B cell (primary cell): ENCODE measurements at regions not wholly inside any gene's neighbourhood (a gene's known extent, or its start where the extent isn't known, plus 50 kb on each side); places are given as distances from the start of the nearest gene placed in this dataset.
A peak's percentile ranks its signal among the peaks of the same experiment; 100 is the strongest.

Source experiments
- ATAC-seq: fragments of 200-7000 bp; cut with Tn5 transposase; one replicate; pipeline ENCODE4 v1.10.0; 2021; ENCODE audit warnings: low read depth, mild to moderate bottlenecking, moderate number of reproducible peaks, moderate library complexity
- CTCF ChIA-PET: fragments of 350-600 bp; sonication (Branson Sonifier 250); formaldehyde crosslinking; loops from one replicate; lab custom pipeline; 2021; ENCODE audit warnings: antibody characterized with exemption, inconsistent platforms; lab: Charles Lee
- POLR2A ChIA-PET: fragments of 350-600 bp; sonication (Branson Sonifier 250); formaldehyde crosslinking; loops from one replicate; lab custom pipeline; 2021; ENCODE audit warnings: antibody characterized with exemption; lab: Charles Lee
- DNase-seq: peaks from one replicate; pipeline ENCODE4 v3.0.0; 2013
- H2AFZ ChIP-seq: 2 replicates; pipeline ENCODE4 v1.6.1; 2012; ENCODE audit warnings: mild to moderate bottlenecking, low read depth, low read length; ENCODE audit not compliant: insufficient read depth, poor library complexity, severe bottlenecking
- H3K27ac ChIP-seq, 2 donors: 1 replicate in 1 of 2; 2 replicates in 1 of 2; pipeline ENCODE4 v1.5.1; 2012 to 2013; ENCODE audit warnings: low read length in 2 of 2, mild to moderate bottlenecking in 2 of 2, moderate library complexity in 1 of 2
- H3K27me3 ChIP-seq, 4 experiments: fragments of 200-600 bp in 1 of 4; sonication (generic) in 1 of 4; replicated peaks in 1 of 4; 1 replicate in 2 of 4; 2 replicates in 2 of 4; pipeline versions ENCODE4 v1.6.1 to v1.7.0; 2013 to 2016; ENCODE audit warnings: low read length in 3 of 4, mild to moderate bottlenecking in 2 of 4, mixed read lengths in 1 of 4, moderate library complexity in 1 of 4; ENCODE audit not compliant: insufficient read depth in 4 of 4, control insufficient read depth in 3 of 4; ENCODE audit errors: control extremely low read depth in 1 of 4
- H3K36me3 ChIP-seq, 2 experiments: replicated peaks in 1 of 2; 1 replicate in 1 of 2; 2 replicates in 1 of 2; pipeline versions ENCODE4 v1.6.1 to v1.7.1; 2013; ENCODE audit warnings: low read length in 1 of 2; ENCODE audit not compliant: insufficient read depth in 2 of 2, control insufficient read depth in 1 of 2; ENCODE audit errors: control extremely low read depth in 1 of 2, extremely low read depth in 1 of 2
- H3K4me1 ChIP-seq, 2 donors: fragments of 200-600 bp in 1 of 2; sonication (generic) in 1 of 2; 1 replicate in 1 of 2; 2 replicates in 1 of 2; pipeline versions ENCODE4 v1.5.1 to v1.6.1; 2013 to 2017; ENCODE audit warnings: low read length in 2 of 2; ENCODE audit not compliant: control insufficient read depth in 2 of 2, insufficient read depth in 2 of 2
- H3K4me2 ChIP-seq: replicated peaks from 2 replicates; pipeline ENCODE3; 2012; ENCODE audit warnings: mild to moderate bottlenecking, low read depth, low read length; ENCODE audit not compliant: poor library complexity, severe bottlenecking
- H3K4me3 ChIP-seq, 5 experiments: fragments of 200-600 bp in 1 of 5; sonication (generic) in 1 of 5; 1 replicate in 3 of 5; 2 replicates in 2 of 5; pipeline versions ENCODE4 v1.5.1 to v1.7.0; 2011 to 2016; ENCODE audit warnings: low read length in 4 of 5, mild to moderate bottlenecking in 4 of 5, low read depth in 2 of 5, control low read depth in 1 of 5, moderate library complexity in 1 of 5; ENCODE audit not compliant: insufficient read depth in 1 of 5; ENCODE audit errors: control extremely low read depth in 1 of 5, extremely low read depth in 1 of 5
- H3K79me2 ChIP-seq: fragments of 200-600 bp; sonication (generic); one replicate; pipeline ENCODE4 v1.6.0; 2016; ENCODE audit warnings: low read length; ENCODE audit not compliant: control insufficient read depth, insufficient read depth
- H3K9ac ChIP-seq: fragments of 200-600 bp; sonication (generic); 2 replicates; pipeline ENCODE4 v1.6.1; 2017; ENCODE audit warnings: mild to moderate bottlenecking, low read length, moderate library complexity
- H3K9me3 ChIP-seq, 3 donors: one replicate each; pipeline versions ENCODE4 v1.6.1 to v1.7.1; 2013; ENCODE audit warnings: low read length in 2 of 3; ENCODE audit not compliant: control insufficient read depth in 2 of 3, insufficient read depth in 1 of 3; ENCODE audit errors: control extremely low read depth in 1 of 3
- H4K20me1 ChIP-seq: 2 replicates; pipeline ENCODE4 v1.6.0; 2012; ENCODE audit warnings: mild to moderate bottlenecking, low read length; ENCODE audit not compliant: insufficient read depth, control insufficient read depth, poor library complexity, severe bottlenecking
- H3K27ac Mint-ChIP-seq: one replicate; pipeline ENCODE4 v1.8.0; 2021; ENCODE audit warnings: mixed read lengths
- H3K27me3 Mint-ChIP-seq: one replicate; pipeline ENCODE4 v1.8.0; 2021; ENCODE audit warnings: mixed read lengths
- H3K4me1 Mint-ChIP-seq: one replicate; pipeline ENCODE4 v1.8.0; 2021; ENCODE audit warnings: mixed read lengths
- H3K4me3 Mint-ChIP-seq: one replicate; pipeline ENCODE4 v1.8.0; 2021; ENCODE audit warnings: mixed read lengths
- H3K9me3 Mint-ChIP-seq: one replicate; pipeline ENCODE4 v1.8.0; 2022; ENCODE audit warnings: mixed read lengths; ENCODE audit not compliant: insufficient read depth
- CTCF ChIP-seq: fragments of 200-600 bp; IDR thresholded peaks from one replicate; pipeline ENCODE4 v1.8.0; 2022; ENCODE audit warnings: antibody characterized with exemption, mild to moderate bottlenecking
- EZH2 ChIP-seq: IDR thresholded peaks from 2 replicates; pipeline ENCODE4 v1.6.1; 2012; ENCODE audit warnings: borderline replicate concordance, low read depth, mild to moderate bottlenecking, moderate library complexity, low read length; ENCODE audit not compliant: insufficient read depth, poor library complexity, severe bottlenecking
- WGBS: methylation state at CpG from one replicate; pipeline ENCODE4 v1.1.5; 2013; ENCODE audit warnings: missing lambda C conversion rate; ENCODE audit not compliant: insufficient coverage; 5-methylcytosine and 5-hydroxymethylcytosine counted together
- intact Hi-C: fragments of 100-400 bp; cut with micrococcal nuclease; formaldehyde crosslinking; loops from one replicate; pipeline ENCODE4 v1.10.0; 2022

- Histone ChIP-seq H3K27ac (peak overlapping the region in 1 of 2 donors; percentile 0), H3K36me3 (no peaks in the 10 kb centered on the region), H3K4me3 (peak overlapping the region in 1 of 5 experiments; percentile 35), H3K9ac (peak overlapping the region; percentile 39), H3K4me1 (no peaks in the 10 kb centered on the region), H2AFZ (peak overlapping the region; percentile 23), H4K20me1 (no peaks in the 10 kb centered on the region), H3K27me3 (no peaks in the 10 kb centered on the region), H3K79me2 (no peaks in the 10 kb centered on the region), H3K4me2 (peak overlapping the region; percentile 10), H3K9me3 (no peaks in the 10 kb centered on the region)
- POLR2A ChIA-PET: no interaction called here
- Mint-ChIP-seq H3K4me1 (peaks cover 6% of the 10 kb centered on the region), H3K9me3 (no peaks in the 10 kb centered on the region), H3K4me3 (no peak overlapping the region), H3K27ac (no peak overlapping the region), H3K27me3 (peaks cover 8% of the 10 kb centered on the region)
- CTCF ChIA-PET: no interaction called here
- 22% methylated on average over 4 of the region's 5 CpGs for WGBS
- TF ChIP-seq CTCF (no peak), EZH2 (no peak)
- ATAC-seq (no peak), DNase-seq (peak; percentile 17)
- intact Hi-C loops: no loop called here
Observed at GRCh38 chr11:113613619-113614018, 92.5 kb downstream of the TMPRSS5 start.

GRCh38 chr11:113604186-113604585, 101.9 kb downstream of the TMPRSS5 start:
- no peaks in the 10 kb centered on the region for H3K79me2 ChIP-seq
- peaks cover 0 to 1% (median 0%) of the 10 kb centered on the region in 3 donors for H3K9me3 ChIP-seq
- H3K36me3 ChIP-seq: no peaks in the 10 kb centered on the region
- no peak overlapping the region for H3K9ac ChIP-seq
- ATAC-seq (no peak), DNase-seq (no peak)
- ChIA-PET CTCF (no interaction called here), POLR2A (no interaction called here)
- H3K27ac Mint-ChIP-seq: no peak overlapping the region
- no peak overlapping the region for H3K4me2 ChIP-seq
- H3K4me1 Mint-ChIP-seq: no peaks in the 10 kb centered on the region
- no peaks in the 10 kb centered on the region for H3K27me3 ChIP-seq
- H3K4me1 ChIP-seq: no peaks in the 10 kb centered on the region
- no peaks in the 10 kb centered on the region for H4K20me1 ChIP-seq
- H3K9me3 Mint-ChIP-seq: peaks cover 2% of the 10 kb centered on the region
- TF ChIP-seq EZH2: no peak
- TF ChIP-seq CTCF: no peak
- no CpG with 5 or more reads among the region's 1 CpG for WGBS
- intact Hi-C loops: no loop called here
- H2AFZ ChIP-seq: no peak overlapping the region
- no peak overlapping the region for H3K4me3 Mint-ChIP-seq
- peaks cover 14% of the 10 kb centered on the region for H3K27me3 Mint-ChIP-seq
- no peak overlapping the region for H3K4me3 ChIP-seq
- H3K27ac ChIP-seq: no peak overlapping the region
